ENCODE measurements at regions not wholly inside any gene's neighbourhood (a gene's known extent, or its start where the extent isn't known, plus 50 kb on each side); places are given as distances from the start of the nearest gene placed in this dataset.

GRCh38 chr13:63345835-63346234 lies 1930.2 kb upstream of the PCDH20 start:
- CTCF ChIA-PET = no interaction called here

DNA sequence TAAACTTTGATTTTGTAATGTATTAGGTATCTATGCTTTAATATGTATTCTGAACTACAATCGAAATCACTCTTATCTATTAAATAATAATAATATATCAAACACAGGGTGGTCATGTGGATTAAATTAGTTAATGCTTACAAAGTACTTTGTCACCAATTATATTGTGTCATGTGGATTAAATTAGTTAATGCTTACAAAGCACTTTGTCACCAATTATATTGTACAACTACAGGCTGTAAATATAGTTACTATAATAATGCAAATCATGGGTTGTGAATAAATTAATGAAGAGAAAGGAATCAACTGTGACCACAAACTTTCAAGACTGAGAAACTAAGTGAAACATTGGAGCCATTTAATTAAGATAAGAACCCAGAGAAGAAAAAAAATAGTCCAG lies 1929.1 kb upstream of the PCDH20 start:
- Histone ChIP-seq H3K9me3 (ENCODE audit: control insufficient read depth in 1 of 2, insufficient read depth in 1 of 2, low read depth in 1 of 2, low read length in 2 of 2) (no peaks in the 10 kb centered on the region), H3K27ac (ENCODE audit: low read depth, low read length) (no peak overlapping the region), H3K9ac (ENCODE audit: low read length) (no peak overlapping the region), H3K36me3 (ENCODE audit: control insufficient read depth in 1 of 2, insufficient read depth in 2 of 2, low read length in 2 of 2) (no peaks in the 10 kb centered on the region), H2AFZ (ENCODE audit: low read depth, low read length, poor library complexity, severe bottlenecking) (no peak overlapping the region), H3K4me1 (ENCODE audit: control insufficient read depth in 1 of 2, insufficient read depth in 2 of 2, low read length in 2 of 2) (no peaks in the 10 kb centered on the region), H4K20me1 (ENCODE audit: insufficient read depth) (no peaks in the 10 kb centered on the region), H3K4me3 (replicated peaks in 1 of 2; ENCODE audit: low read depth in 1 of 2, low read length in 2 of 2) (no peak overlapping the region), H3K79me2 (ENCODE audit: insufficient read depth, low read length) (no peaks in the 10 kb centered on the region), H3K4me2 (ENCODE audit: low read length) (no peak overlapping the region), H3K27me3 (ENCODE audit: insufficient read depth, low read length) (no peaks in the 10 kb centered on the region), H3K9me2 (ENCODE audit: insufficient read depth) (no peaks in the 10 kb centered on the region)
- no TSS peak for BruUV-seq (replicated peaks)
- DNase-seq (ENCODE audit: low read depth, low spot score) (no peak), ATAC-seq (no peak)
- ChIA-PET RAD21 (ENCODE audit: low non-redundant PET in 1 of 2, low total read pairs in 2 of 2, uncharacterized antibody in 2 of 2, unreplicated experiment in 2 of 2) (no interaction called here), POLR2A (no interaction called here), CTCF (no interaction called here)
- intact Hi-C loops (cut with micrococcal nuclease) = no loop called here
- TF ChIP-seq RAD21 (IDR thresholded peaks at IDR 0.05; ENCODE audit: low read depth) = no peak
- TF ChIP-seq EGR1 (IDR thresholded peaks at IDR 0.05; ENCODE audit: low read depth) = no peak
- TF ChIP-seq, protein P1, sequence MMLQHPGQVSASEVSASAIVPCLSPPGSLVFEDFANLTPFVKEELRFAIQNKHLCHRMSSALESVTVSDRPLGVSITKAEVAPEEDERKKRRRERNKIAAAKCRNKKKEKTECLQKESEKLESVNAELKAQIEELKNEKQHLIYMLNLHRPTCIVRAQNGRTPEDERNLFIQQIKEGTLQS (IDR thresholded peaks at IDR 0.05) = no peak
- no peak for TF ChIP-seq ELF1 (IDR thresholded peaks at IDR 0.05; ENCODE audit: borderline replicate concordance, low read depth)
- TF ChIP-seq POLR2A (IDR thresholded peaks at IDR 0.05; ENCODE audit: borderline replicate concordance, extremely low read depth, insufficient read depth, insufficient read length) = no peak
- no peak for TF ChIP-seq EZH2phosphoT487 (IDR thresholded peaks at IDR 0.05; ENCODE audit: borderline replicate concordance)
- no peak for TF ChIP-seq ZNF274 (IDR thresholded peaks at IDR 0.05; ENCODE audit: low read depth, low read length)
- TF ChIP-seq YY1 (IDR thresholded peaks at IDR 0.05; ENCODE audit: extremely low read depth, insufficient replicate concordance, low read depth, low read length) = no peak
- TF ChIP-seq CEBPB (IDR thresholded peaks at IDR 0.05; ENCODE audit: low read depth) = no peak
- TF ChIP-seq EZH2 (IDR thresholded peaks at IDR 0.05) = no peak
- TF ChIP-seq, protein P2, sequence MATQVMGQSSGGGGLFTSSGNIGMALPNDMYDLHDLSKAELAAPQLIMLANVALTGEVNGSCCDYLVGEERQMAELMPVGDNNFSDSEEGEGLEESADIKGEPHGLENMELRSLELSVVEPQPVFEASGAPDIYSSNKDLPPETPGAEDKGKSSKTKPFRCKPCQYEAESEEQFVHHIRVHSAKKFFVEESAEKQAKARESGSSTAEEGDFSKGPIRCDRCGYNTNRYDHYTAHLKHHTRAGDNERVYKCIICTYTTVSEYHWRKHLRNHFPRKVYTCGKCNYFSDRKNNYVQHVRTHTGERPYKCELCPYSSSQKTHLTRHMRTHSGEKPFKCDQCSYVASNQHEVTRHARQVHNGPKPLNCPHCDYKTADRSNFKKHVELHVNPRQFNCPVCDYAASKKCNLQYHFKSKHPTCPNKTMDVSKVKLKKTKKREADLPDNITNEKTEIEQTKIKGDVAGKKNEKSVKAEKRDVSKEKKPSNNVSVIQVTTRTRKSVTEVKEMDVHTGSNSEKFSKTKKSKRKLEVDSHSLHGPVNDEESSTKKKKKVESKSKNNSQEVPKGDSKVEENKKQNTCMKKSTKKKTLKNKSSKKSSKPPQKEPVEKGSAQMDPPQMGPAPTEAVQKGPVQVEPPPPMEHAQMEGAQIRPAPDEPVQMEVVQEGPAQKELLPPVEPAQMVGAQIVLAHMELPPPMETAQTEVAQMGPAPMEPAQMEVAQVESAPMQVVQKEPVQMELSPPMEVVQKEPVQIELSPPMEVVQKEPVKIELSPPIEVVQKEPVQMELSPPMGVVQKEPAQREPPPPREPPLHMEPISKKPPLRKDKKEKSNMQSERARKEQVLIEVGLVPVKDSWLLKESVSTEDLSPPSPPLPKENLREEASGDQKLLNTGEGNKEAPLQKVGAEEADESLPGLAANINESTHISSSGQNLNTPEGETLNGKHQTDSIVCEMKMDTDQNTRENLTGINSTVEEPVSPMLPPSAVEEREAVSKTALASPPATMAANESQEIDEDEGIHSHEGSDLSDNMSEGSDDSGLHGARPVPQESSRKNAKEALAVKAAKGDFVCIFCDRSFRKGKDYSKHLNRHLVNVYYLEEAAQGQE (IDR thresholded peaks at IDR 0.05; ENCODE audit: low read depth) = no peak
- no peak for TF ChIP-seq POLR2AphosphoS5 (IDR thresholded peaks at IDR 0.05; ENCODE audit: low read depth, low read length)
- TF ChIP-seq ZFX (IDR thresholded peaks at IDR 0.05) = no peak
- TF ChIP-seq SP1 (IDR thresholded peaks at IDR 0.05; ENCODE audit: low read depth) = no peak
- TF ChIP-seq, protein P3, sequence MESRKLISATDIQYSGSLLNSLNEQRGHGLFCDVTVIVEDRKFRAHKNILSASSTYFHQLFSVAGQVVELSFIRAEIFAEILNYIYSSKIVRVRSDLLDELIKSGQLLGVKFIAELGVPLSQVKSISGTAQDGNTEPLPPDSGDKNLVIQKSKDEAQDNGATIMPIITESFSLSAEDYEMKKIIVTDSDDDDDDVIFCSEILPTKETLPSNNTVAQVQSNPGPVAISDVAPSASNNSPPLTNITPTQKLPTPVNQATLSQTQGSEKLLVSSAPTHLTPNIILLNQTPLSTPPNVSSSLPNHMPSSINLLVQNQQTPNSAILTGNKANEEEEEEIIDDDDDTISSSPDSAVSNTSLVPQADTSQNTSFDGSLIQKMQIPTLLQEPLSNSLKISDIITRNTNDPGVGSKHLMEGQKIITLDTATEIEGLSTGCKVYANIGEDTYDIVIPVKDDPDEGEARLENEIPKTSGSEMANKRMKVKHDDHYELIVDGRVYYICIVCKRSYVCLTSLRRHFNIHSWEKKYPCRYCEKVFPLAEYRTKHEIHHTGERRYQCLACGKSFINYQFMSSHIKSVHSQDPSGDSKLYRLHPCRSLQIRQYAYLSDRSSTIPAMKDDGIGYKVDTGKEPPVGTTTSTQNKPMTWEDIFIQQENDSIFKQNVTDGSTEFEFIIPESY (IDR thresholded peaks at IDR 0.05; ENCODE audit: extremely low read depth, insufficient replicate concordance, low read length) = no peak
- no peak for TF ChIP-seq TCF7L2 (IDR thresholded peaks at IDR 0.05; ENCODE audit: borderline replicate concordance, extremely low read depth, insufficient read depth, insufficient read length)

More at GRCh38 chr13:63345835-63346234, 1930.2 kb upstream of the PCDH20 start:
- DNase-seq (ENCODE audit: low read depth, low spot score) = no peak
- H3K4me1 ChIP-seq (ENCODE audit: control insufficient read depth in 1 of 2, insufficient read depth in 2 of 2, low read length in 2 of 2) = no peaks in the 10 kb centered on the region
- no peak overlapping the region for H3K4me2 ChIP-seq (ENCODE audit: low read length)
- no peaks in the 10 kb centered on the region for H3K27me3 ChIP-seq (ENCODE audit: insufficient read depth, low read length)
- H3K27ac ChIP-seq (ENCODE audit: low read depth, low read length) = no peak overlapping the region
- no peaks in the 10 kb centered on the region for H3K36me3 ChIP-seq (ENCODE audit: control insufficient read depth in 1 of 2, insufficient read depth in 2 of 2, low read length in 2 of 2)
- H4K20me1 ChIP-seq (ENCODE audit: insufficient read depth) = no peaks in the 10 kb centered on the region
- H3K9ac ChIP-seq (ENCODE audit: low read length) = no peak overlapping the region
- no peak for TF ChIP-seq POLR2AphosphoS5 (IDR thresholded peaks at IDR 0.05; ENCODE audit: low read depth, low read length)
- no peak for TF ChIP-seq SRF (IDR thresholded peaks at IDR 0.05; ENCODE audit: low read depth)
- no peak for TF ChIP-seq EZH2 (IDR thresholded peaks at IDR 0.05)
- no peak for TF ChIP-seq SP1 (IDR thresholded peaks at IDR 0.05; ENCODE audit: low read depth)
- ChIA-PET RAD21 (ENCODE audit: low non-redundant PET in 1 of 2, low total read pairs in 2 of 2, uncharacterized antibody in 2 of 2, unreplicated experiment in 2 of 2) (no interaction called here), POLR2A (no interaction called here)
- no peak for ATAC-seq
- intact Hi-C loops (cut with micrococcal nuclease) = no loop called here
- no peak overlapping the region for H2AFZ ChIP-seq (ENCODE audit: low read depth, low read length, poor library complexity, severe bottlenecking)
- no peaks in the 10 kb centered on the region for H3K79me2 ChIP-seq (ENCODE audit: insufficient read depth, low read length)
- BruUV-seq (replicated peaks) = no TSS peak
- no peak overlapping the region for H3K4me3 ChIP-seq (replicated peaks in 1 of 2; ENCODE audit: low read depth in 1 of 2, low read length in 2 of 2)
- no peaks in the 10 kb centered on the region for H3K9me3 ChIP-seq (ENCODE audit: control insufficient read depth in 1 of 2, insufficient read depth in 1 of 2, low read depth in 1 of 2, low read length in 2 of 2)
- H3K9me2 ChIP-seq (ENCODE audit: insufficient read depth) = no peaks in the 10 kb centered on the region

All from HCT116 (cell line).